ENCODE measurements at regions not wholly inside any gene's neighbourhood (a gene's known extent, or its start where the extent isn't known, plus 50 kb on each side); places are given as distances from the start of the nearest gene placed in this dataset.
"Not testable (repeated sequence)": the region's sequence is repeated elsewhere in the genome, so short reads cannot be mapped to it uniquely, and the experiment has no call there.

- DNase-seq = no peak
Measured at GRCh38 chr13:39895254-39895653, 239.8 kb downstream of the COG6 start.

GRCh38 chr13:39897636-39898035, 242.2 kb downstream of the COG6 start:
- DNase-seq = no peak

- DNase-seq = no peak
Measured at GRCh38 chr13:39900106-39900750, 244.8 kb downstream of the COG6 start.

- no peak for DNase-seq
Measured at GRCh38 chr13:39904959-39905358, 249.5 kb downstream of the COG6 start.

GRCh38 chr13:39909634-39910033, 254.2 kb downstream of the COG6 start:
- DNase-seq = no peak

- DNase-seq = no peak
Measured at GRCh38 chr13:39910041-39910440, 254.6 kb downstream of the COG6 start.

- DNase-seq = no peak
Measured at GRCh38 chr13:39910833-39911232, 255.4 kb downstream of the COG6 start.

- no peak for DNase-seq
Measured at GRCh38 chr13:39913339-39913738, 257.9 kb downstream of the COG6 start.

- no peak for DNase-seq
Measured at GRCh38 chr13:39913928-39914327, 258.5 kb downstream of the COG6 start.

GRCh38 chr13:39915418-39915817, 260.0 kb downstream of the COG6 start:
- DNase-seq = no peak

GRCh38 chr13:39916330-39916729, 260.9 kb downstream of the COG6 start:
- no peak for DNase-seq

- no peak for DNase-seq
Measured at GRCh38 chr13:39918620-39919236, 263.3 kb downstream of the COG6 start.

GRCh38 chr13:39920613-39921012, 265.2 kb downstream of the COG6 start:
- DNase-seq = no peak

GRCh38 chr13:39926345-39926744, 270.9 kb downstream of the COG6 start:
- no peak for DNase-seq

- DNase-seq = no peak
Measured at GRCh38 chr13:39928261-39928660, 272.8 kb downstream of the COG6 start.

- no peak for DNase-seq
Measured at GRCh38 chr13:39929583-39929982, 274.1 kb downstream of the COG6 start.

GRCh38 chr13:39930060-39930459, 274.6 kb downstream of the COG6 start:
- DNase-seq = no peak

GRCh38 chr13:39930544-39931444, 275.3 kb downstream of the COG6 start:
- no peak for DNase-seq

GRCh38 chr13:39931505-39931904, 276.0 kb downstream of the COG6 start:
- no peak for DNase-seq

GRCh38 chr13:39932514-39932913, 277.1 kb downstream of the COG6 start:
- not testable (repeated sequence) for DNase-seq

- no peak for DNase-seq
Measured at GRCh38 chr13:39935155-39935554, 279.7 kb downstream of the COG6 start.

GRCh38 chr13:39938596-39938995, 283.1 kb downstream of the COG6 start:
- no peak for DNase-seq

GRCh38 chr13:39941236-39941635, 285.8 kb downstream of the COG6 start:
- no peak for DNase-seq

Data from CD4-positive, alpha-beta T cell treated with Interferon gamma for 1 hour (primary cell).